ENCODE measurements at regions not wholly inside any gene's neighbourhood (a gene's known extent, or its start where the extent isn't known, plus 50 kb on each side); places are given as distances from the start of the nearest gene placed in this dataset.

DNA sequence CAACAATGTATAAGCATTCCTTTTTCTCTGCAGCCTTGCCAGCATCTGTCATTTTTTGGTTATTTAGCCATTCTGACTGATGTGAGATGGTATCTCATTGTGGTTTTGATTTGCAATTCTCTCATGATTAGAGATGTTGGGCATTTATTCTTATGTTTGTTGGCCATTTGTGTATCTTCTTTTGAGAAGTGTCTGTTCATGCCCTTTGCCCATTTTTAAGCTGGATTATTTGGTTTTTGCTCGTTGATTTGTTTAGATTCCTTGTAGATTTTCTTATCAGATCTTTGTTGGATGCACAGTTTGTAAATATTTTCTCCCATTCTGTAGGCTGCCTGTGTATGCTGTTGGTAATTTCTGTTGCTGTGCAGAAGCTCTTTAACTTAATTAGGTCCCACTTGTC, 259.6 kb upstream of the SESN3 start:
- Histone ChIP-seq H3K27ac (no peak overlapping the region), H3K36me3 (no peaks in the 10 kb centered on the region), H3K9me3 (no peaks in the 10 kb centered on the region), H3K27me3 (no peaks in the 10 kb centered on the region), H3K4me3 (ENCODE audit: low read depth in 1 of 2, low read length in 1 of 2) (no peak overlapping the region), H3K4me1 (ENCODE audit: control insufficient read depth in 1 of 2, insufficient read depth in 1 of 2, low read depth in 1 of 2, low read length in 1 of 2) (no peaks in the 10 kb centered on the region)
- TF ChIP-seq, protein P1, sequence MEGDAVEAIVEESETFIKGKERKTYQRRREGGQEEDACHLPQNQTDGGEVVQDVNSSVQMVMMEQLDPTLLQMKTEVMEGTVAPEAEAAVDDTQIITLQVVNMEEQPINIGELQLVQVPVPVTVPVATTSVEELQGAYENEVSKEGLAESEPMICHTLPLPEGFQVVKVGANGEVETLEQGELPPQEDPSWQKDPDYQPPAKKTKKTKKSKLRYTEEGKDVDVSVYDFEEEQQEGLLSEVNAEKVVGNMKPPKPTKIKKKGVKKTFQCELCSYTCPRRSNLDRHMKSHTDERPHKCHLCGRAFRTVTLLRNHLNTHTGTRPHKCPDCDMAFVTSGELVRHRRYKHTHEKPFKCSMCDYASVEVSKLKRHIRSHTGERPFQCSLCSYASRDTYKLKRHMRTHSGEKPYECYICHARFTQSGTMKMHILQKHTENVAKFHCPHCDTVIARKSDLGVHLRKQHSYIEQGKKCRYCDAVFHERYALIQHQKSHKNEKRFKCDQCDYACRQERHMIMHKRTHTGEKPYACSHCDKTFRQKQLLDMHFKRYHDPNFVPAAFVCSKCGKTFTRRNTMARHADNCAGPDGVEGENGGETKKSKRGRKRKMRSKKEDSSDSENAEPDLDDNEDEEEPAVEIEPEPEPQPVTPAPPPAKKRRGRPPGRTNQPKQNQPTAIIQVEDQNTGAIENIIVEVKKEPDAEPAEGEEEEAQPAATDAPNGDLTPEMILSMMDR (IDR thresholded peaks at IDR 0.05): no peak

DNA sequence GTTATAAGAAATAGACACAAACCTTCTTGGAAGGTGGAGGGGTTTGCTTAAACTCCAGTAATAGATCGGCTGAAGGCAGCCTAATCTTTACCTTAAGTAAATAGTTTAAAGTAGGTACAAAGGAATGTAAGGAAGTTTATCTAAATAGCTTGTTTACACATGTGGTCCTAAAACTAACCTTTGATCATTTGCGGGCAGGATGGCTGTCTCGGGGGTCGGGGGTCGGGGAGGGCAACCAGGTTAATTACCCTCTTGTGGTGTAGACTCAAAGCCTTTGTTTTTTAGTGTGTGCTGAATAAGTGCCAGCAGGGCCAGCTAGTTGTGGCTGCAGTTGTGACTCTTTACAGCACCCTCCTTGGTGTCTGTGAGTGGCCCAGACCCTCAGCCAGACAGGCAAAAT, 256.9 kb upstream of the SESN3 start:
- Histone ChIP-seq H3K4me1 (ENCODE audit: control insufficient read depth in 1 of 2, insufficient read depth in 1 of 2, low read depth in 1 of 2, low read length in 1 of 2) (no peaks in the 10 kb centered on the region), H3K9me3 (no peaks in the 10 kb centered on the region), H3K27me3 (no peaks in the 10 kb centered on the region), H3K36me3 (peaks cover 17% of the 10 kb centered on the region), H3K27ac (no peak overlapping the region), H3K4me3 (ENCODE audit: low read depth in 1 of 2, low read length in 1 of 2) (no peak overlapping the region)
- TF ChIP-seq, protein P1 (IDR thresholded peaks at IDR 0.05): no peak

DNA sequence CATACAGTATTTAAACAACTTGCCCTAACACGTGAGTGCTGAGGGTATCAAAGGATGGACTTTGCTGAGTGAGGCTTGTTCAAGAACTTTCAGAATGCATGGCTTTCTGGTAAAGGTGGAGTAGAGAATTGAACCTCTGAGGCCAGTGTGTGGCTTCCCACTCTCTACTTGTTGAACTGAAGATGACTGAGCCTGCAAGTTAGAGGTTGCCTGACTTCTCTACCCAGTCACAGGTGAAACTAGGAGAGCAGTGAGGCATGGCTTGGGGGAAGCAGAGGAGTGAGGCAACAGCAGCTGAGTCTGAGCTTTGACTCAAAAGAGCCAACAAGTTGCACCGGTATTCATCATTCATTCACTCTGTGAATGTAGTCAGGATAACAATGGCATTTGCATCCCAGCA, 256.4 kb upstream of the SESN3 start:
- Histone ChIP-seq H3K27me3 (no peaks in the 10 kb centered on the region), H3K4me3 (ENCODE audit: low read depth in 1 of 2, low read length in 1 of 2) (no peak overlapping the region), H3K4me1 (ENCODE audit: control insufficient read depth in 1 of 2, insufficient read depth in 1 of 2, low read depth in 1 of 2, low read length in 1 of 2) (no peaks in the 10 kb centered on the region), H3K9me3 (no peaks in the 10 kb centered on the region), H3K27ac (no peak overlapping the region), H3K36me3 (peaks cover 17% of the 10 kb centered on the region)
- TF ChIP-seq, protein P1 (IDR thresholded peaks at IDR 0.05): no peak

DNA sequence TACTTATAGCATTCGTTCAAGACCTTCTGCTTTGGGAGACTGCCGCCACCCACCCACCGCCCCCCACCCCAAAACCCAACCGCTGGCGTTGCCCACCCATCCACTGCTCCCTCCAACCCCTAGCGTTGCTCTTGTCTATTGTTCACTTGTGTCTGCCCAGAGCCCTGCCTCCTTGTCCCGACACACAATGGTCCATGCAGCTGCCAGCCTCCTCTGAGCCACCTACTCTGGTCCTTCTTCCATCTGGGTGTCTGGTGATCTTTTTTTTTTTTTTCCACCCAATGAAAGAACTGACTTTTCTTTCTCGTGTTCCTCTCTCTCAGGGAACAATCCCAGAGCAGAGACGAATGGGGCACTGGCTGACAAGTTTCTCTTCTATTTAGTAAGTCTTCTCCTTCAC, 256.0 kb upstream of the SESN3 start:
- no peaks in the 10 kb centered on the region for H3K27me3 ChIP-seq
- no peak overlapping the region for H3K27ac ChIP-seq
- no peaks in the 10 kb centered on the region for H3K4me1 ChIP-seq (ENCODE audit: control insufficient read depth in 1 of 2, insufficient read depth in 1 of 2, low read depth in 1 of 2, low read length in 1 of 2)
- H3K9me3 ChIP-seq: no peaks in the 10 kb centered on the region
- TF ChIP-seq, protein P1 (IDR thresholded peaks at IDR 0.05): no peak
- H3K36me3 ChIP-seq: peaks cover 17% of the 10 kb centered on the region
- no peak overlapping the region for H3K4me3 ChIP-seq (ENCODE audit: low read depth in 1 of 2, low read length in 1 of 2)

DNA sequence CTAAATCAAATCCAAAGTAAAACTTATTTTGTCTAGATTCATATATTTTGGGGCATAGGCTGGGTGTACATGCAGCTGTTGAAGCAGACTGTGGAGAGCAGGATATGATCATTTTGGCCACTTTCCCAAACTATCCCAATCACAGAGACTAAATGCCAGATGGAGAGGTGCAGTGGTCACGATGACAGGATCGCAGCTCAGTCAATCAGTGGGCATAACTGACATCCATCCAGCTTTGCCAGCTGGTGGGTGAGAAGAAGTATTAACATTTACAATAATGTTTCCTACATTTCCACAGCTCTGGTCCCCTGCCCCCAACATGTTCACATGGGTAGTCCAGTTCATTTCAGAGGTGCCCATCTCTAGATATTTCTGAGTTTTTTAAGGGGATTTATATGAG, 255.5 kb upstream of the SESN3 start:
- Histone ChIP-seq H3K27me3 (no peaks in the 10 kb centered on the region), H3K27ac (no peak overlapping the region), H3K36me3 (peaks cover 17% of the 10 kb centered on the region), H3K9me3 (no peaks in the 10 kb centered on the region), H3K4me3 (ENCODE audit: low read depth in 1 of 2, low read length in 1 of 2) (no peak overlapping the region), H3K4me1 (ENCODE audit: control insufficient read depth in 1 of 2, insufficient read depth in 1 of 2, low read depth in 1 of 2, low read length in 1 of 2) (no peaks in the 10 kb centered on the region)
- TF ChIP-seq, protein P1 (IDR thresholded peaks at IDR 0.05): no peak
